Psoas muscle (tissue), 7 donors: ENCODE measurements at regions not wholly inside any gene's neighbourhood (a gene's known extent, or its start where the extent isn't known, plus 50 kb on each side); places are given as distances from the start of the nearest gene placed in this dataset.

ENCODE experiments used
- ATAC-seq, 4 donors: fragments of 200-7000 bp; cut with Tn5 transposase; one replicate each; pipeline ENCODE4 v1.9.1; 2020; ENCODE audit warnings: moderate library complexity in 3 of 4, mild to moderate bottlenecking in 2 of 4
- DNase-seq, 2 donors: peaks; one replicate each; pipeline ENCODE4 v3.0.0-alpha.2; 2020
- H3K27ac ChIP-seq: fragments of 200-600 bp; one replicate; pipeline ENCODE4 v1.8.0; 2022
- H3K27me3 ChIP-seq, 3 donors: fragments of 200-600 bp in 1 of 3; one replicate each; pipeline versions ENCODE4 v1.6.1 to v1.8.0; 2013 to 2022; ENCODE audit warnings: low read length in 2 of 3, mild to moderate bottlenecking in 2 of 3, moderate library complexity in 1 of 3; ENCODE audit not compliant: insufficient read depth in 3 of 3
- H3K36me3 ChIP-seq, 2 donors: fragments of 200-600 bp in 1 of 2; one replicate each; pipeline versions ENCODE4 v1.6.1 to v1.8.0; 2013 to 2022; ENCODE audit warnings: low read depth in 1 of 2, mild to moderate bottlenecking in 1 of 2, moderate library complexity in 1 of 2; ENCODE audit not compliant: insufficient read depth in 1 of 2
- H3K4me1 ChIP-seq: fragments of 200-600 bp; one replicate; pipeline ENCODE4 v1.8.0; 2022
- H3K4me3 ChIP-seq: fragments of 200-600 bp; one replicate; pipeline ENCODE4 v1.8.0; 2022; ENCODE audit warnings: mild to moderate bottlenecking
- H3K9me3 ChIP-seq: fragments of 200-600 bp; one replicate; pipeline ENCODE4 v1.8.0; 2022
- WGBS, 3 donors: extraction: QIAGEN DNeasy Blood & Tissue Kit; methylation state at CpG; one replicate each; pipeline versions ENCODE4 v1.1.6 to v1.1.7; 2013; 5-methylcytosine and 5-hydroxymethylcytosine counted together
- intact Hi-C, 2 donors: fragments of 100-400 bp; cut with DNase I; formaldehyde crosslinking; loops; one replicate each; pipeline versions ENCODE4 v1.11.0 to v1.14.2; 2022
- TF ChIP-seq, protein P1 (sequence below): fragments of 200-600 bp; IDR thresholded peaks from one replicate; pipeline ENCODE4 v1.8.0; 2022; ENCODE audit warnings: antibody characterized with exemption
- donor health status: healthy with polysubstance abuse.
- donor health status: DM: no; HTN: no; CAD: no; lungs with moderate emphysema.
- donor health status: Bipolar disorder and iron deficiency.
- donor health status: healthy.
- donor health status: DM: yes; HTN: yes; CAD: no.
- donor health status: DM: no; HTN: no; CAD: no.
- donor health status: DM: yes; HTN: yes; CAD: no.

- H3K9me3 ChIP-seq, result no peaks in the 10 kb centered on the region
- no peak for DNase-seq
- 85 to 89% (median 87%) methylated on average over 3 of the region's 3 CpGs for WGBS, 3 donors
- H3K36me3 ChIP-seq, result no peaks in the 10 kb centered on the region
- H3K4me1 ChIP-seq, result no peaks in the 10 kb centered on the region
- H3K4me3 ChIP-seq, result no peak overlapping the region
- intact Hi-C loops, result no loop called here
- no peaks in the 10 kb centered on the region for H3K27me3 ChIP-seq
- ATAC-seq, result no peak
- H3K27ac ChIP-seq, result no peak overlapping the region
- TF ChIP-seq, protein P1, sequence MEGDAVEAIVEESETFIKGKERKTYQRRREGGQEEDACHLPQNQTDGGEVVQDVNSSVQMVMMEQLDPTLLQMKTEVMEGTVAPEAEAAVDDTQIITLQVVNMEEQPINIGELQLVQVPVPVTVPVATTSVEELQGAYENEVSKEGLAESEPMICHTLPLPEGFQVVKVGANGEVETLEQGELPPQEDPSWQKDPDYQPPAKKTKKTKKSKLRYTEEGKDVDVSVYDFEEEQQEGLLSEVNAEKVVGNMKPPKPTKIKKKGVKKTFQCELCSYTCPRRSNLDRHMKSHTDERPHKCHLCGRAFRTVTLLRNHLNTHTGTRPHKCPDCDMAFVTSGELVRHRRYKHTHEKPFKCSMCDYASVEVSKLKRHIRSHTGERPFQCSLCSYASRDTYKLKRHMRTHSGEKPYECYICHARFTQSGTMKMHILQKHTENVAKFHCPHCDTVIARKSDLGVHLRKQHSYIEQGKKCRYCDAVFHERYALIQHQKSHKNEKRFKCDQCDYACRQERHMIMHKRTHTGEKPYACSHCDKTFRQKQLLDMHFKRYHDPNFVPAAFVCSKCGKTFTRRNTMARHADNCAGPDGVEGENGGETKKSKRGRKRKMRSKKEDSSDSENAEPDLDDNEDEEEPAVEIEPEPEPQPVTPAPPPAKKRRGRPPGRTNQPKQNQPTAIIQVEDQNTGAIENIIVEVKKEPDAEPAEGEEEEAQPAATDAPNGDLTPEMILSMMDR, result no peak
These were observed 89.1 kb upstream of the PCSK2 start for GRCh38 chr20:17137692-17138091.

DNA sequence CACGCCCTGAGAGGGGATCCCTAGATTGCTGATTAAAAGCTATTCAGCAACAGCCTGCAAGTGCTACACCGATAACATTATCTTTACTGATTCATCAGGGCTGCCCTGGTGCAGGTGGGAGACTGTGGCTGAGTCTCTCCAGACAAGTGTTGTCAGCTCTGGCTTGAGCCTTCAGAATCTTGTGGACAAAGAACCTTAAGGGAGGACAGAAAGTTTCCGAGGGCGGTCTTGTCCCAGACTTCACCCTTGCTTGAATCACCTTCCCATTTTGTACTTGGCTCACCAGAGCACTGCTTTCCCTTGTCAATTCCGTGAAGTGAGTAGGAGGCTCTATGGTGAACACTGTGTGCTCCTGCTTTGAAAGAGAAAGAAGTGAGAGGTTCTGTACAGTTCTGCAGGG is 88.6 kb upstream of the PCSK2 start:
- no peaks in the 10 kb centered on the region for H3K27me3 ChIP-seq
- H3K4me3 ChIP-seq, result no peak overlapping the region
- no peaks in the 10 kb centered on the region for H3K9me3 ChIP-seq
- TF ChIP-seq, protein P1, result no peak
- intact Hi-C loops, result no loop called here
- ATAC-seq (no peak), DNase-seq (no peak)
- H3K27ac ChIP-seq, result no peak overlapping the region
- no peaks in the 10 kb centered on the region for H3K36me3 ChIP-seq
- 88 to 89% (median 89%) methylated on average over 5 of the region's 5 CpGs for WGBS, 3 donors
- H3K4me1 ChIP-seq, result no peaks in the 10 kb centered on the region

DNA sequence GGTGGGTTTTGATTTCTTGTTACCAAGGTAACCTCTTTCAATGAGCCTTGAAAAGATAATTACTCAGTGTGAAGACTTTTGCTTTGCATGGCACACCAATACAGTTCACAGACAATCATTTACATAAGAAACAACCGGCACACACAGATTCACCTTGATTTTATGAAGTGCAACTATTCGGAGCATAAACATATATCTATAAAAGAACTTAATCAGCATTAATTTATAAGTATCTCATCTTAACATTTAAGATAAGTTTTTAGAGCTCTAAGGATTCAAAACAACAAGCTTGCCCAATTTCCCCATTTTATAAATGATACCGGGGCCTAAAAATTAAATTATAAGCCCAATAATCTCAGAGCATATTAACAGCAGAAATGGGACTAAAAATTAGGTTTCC is 85.9 kb upstream of the PCSK2 start:
- WGBS, 3 donors, result 87 to 94% (median 89%) methylated on average over 3 of the region's 3 CpGs

DNA sequence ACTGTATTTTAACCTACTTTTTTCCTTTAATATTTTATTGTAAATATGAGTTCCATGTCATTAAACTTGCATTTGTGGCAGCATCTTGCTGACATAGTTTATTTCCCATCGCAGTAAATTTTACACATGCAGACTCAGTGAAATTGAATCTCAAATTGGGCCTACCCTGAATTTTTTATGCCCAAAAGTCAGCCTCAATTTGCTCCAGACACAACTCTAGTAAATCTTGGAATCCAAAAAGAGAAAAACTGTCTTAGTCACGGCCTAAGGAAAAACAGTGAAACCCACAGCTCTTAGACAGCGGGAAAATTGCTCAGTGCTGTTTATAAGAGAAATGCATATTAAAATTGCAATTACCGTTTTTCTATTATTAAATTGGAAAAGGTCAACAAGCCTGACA is 85.3 kb upstream of the PCSK2 start:
- Histone ChIP-seq H3K4me1 (no peaks in the 10 kb centered on the region), H3K36me3 (no peaks in the 10 kb centered on the region), H3K9me3 (no peaks in the 10 kb centered on the region), H3K4me3 (no peak overlapping the region), H3K27ac (no peak overlapping the region), H3K27me3 (no peaks in the 10 kb centered on the region)
- ATAC-seq, result no peak
- intact Hi-C loops, result no loop called here
- TF ChIP-seq, protein P1, result no peak
- 42 to 57% (median 50%) methylated on average over 4 of the region's 4 CpGs for WGBS, 3 donors
- no peak for DNase-seq

More for the DNA sequence above, 85.9 kb upstream of the PCSK2 start:
- DNase-seq, result no peak
- H3K4me1 ChIP-seq, result no peaks in the 10 kb centered on the region
- TF ChIP-seq, protein P1, result no peak
- intact Hi-C loops, result no loop called here
- H3K36me3 ChIP-seq, result no peaks in the 10 kb centered on the region
- H3K9me3 ChIP-seq, result no peaks in the 10 kb centered on the region
- no peak overlapping the region for H3K27ac ChIP-seq
- no peaks in the 10 kb centered on the region for H3K27me3 ChIP-seq
- no peak overlapping the region for H3K4me3 ChIP-seq
- no peak for ATAC-seq

DNA sequence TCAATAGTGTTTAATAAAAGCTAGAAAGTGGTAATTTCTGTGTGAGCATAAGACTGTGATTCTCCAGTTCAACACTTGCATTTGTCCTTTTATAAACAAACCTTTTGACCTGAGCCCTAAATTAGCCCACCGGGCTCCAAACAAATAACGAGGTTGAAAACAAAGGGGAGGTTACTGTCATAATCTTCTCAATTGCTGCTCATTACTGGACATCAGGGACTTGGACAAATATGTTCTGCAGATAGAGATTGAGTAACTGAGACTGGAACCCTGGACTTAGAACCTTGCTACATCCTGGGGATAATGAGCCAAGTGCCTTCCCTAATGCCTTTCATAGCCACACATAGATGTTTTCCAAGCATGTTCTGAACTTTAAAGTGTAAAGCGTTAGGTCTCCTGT is 84.2 kb upstream of the PCSK2 start:
- intact Hi-C loops, result no loop called here
- no peak overlapping the region for H3K4me3 ChIP-seq
- ATAC-seq, result no peak
- H3K4me1 ChIP-seq, result no peaks in the 10 kb centered on the region
- no peaks in the 10 kb centered on the region for H3K9me3 ChIP-seq
- TF ChIP-seq, protein P1, result no peak
- WGBS, 3 donors, result 58 to 64% (median 61%) methylated on average over 3 of the region's 3 CpGs
- no peak for DNase-seq
- no peak overlapping the region for H3K27ac ChIP-seq
- H3K36me3 ChIP-seq, result no peaks in the 10 kb centered on the region
- H3K27me3 ChIP-seq, result no peaks in the 10 kb centered on the region
